H9 (cell line): ENCODE measurements at regions not wholly inside any gene's neighbourhood (a gene's known extent, or its start where the extent isn't known, plus 50 kb on each side); places are given as distances from the start of the nearest gene placed in this dataset.

Experiments
- DNase-seq: peaks from one replicate; pipeline ENCODE4 v3.0.0-alpha.2; 2017
- H2AFZ ChIP-seq: one replicate; pipeline ENCODE4 v1.6.1; 2013; ENCODE audit warnings: mild to moderate bottlenecking, low read length, control low read depth, moderate library complexity
- H2AK5ac ChIP-seq: 2 replicates; pipeline ENCODE4 v1.6.1; 2013; ENCODE audit warnings: low read length, control low read depth, mixed read lengths; ENCODE audit not compliant: insufficient read length
- H2BK120ac ChIP-seq: one replicate; pipeline ENCODE4 v1.6.1; 2013; ENCODE audit warnings: low read depth, mild to moderate bottlenecking, low read length, control low read depth, inconsistent platforms; ENCODE audit not compliant: poor library complexity, severe bottlenecking
- H2BK12ac ChIP-seq: 2 replicates; pipeline ENCODE4 v1.6.1; 2013; ENCODE audit warnings: low read length, control low read depth, mixed read lengths, low read depth; ENCODE audit not compliant: insufficient read length
- H2BK15ac ChIP-seq: 2 replicates; pipeline ENCODE4 v1.6.1; 2013; ENCODE audit warnings: low read depth, low read length, control low read depth
- H2BK20ac ChIP-seq: one replicate; pipeline ENCODE4 v1.6.1; 2013; ENCODE audit warnings: low read depth, mild to moderate bottlenecking, low read length, control low read depth, inconsistent platforms; ENCODE audit not compliant: poor library complexity, severe bottlenecking
- H2BK5ac ChIP-seq: 2 replicates; pipeline ENCODE4 v1.6.1; 2013; ENCODE audit warnings: low read length, control low read depth, mixed read lengths; ENCODE audit not compliant: insufficient read length
- H3K14ac ChIP-seq: 2 replicates; pipeline ENCODE4 v1.6.1; 2013; ENCODE audit warnings: low read length, control low read depth; ENCODE audit not compliant: insufficient read depth
- H3K18ac ChIP-seq: 2 replicates; pipeline ENCODE4 v1.6.1; 2013; ENCODE audit warnings: low read depth, mild to moderate bottlenecking, mixed read lengths, low read length, control low read depth; ENCODE audit not compliant: insufficient read length
- H3K23ac ChIP-seq: 2 replicates; pipeline ENCODE4 v1.6.1; 2013; ENCODE audit warnings: low read length, control low read depth, mixed read lengths, low read depth; ENCODE audit not compliant: insufficient read length
- H3K23me2 ChIP-seq: 2 replicates; pipeline ENCODE4 v1.6.1; 2013; ENCODE audit warnings: low read depth, mild to moderate bottlenecking, mixed read lengths, low read length, control low read depth; ENCODE audit not compliant: insufficient read length, poor library complexity, severe bottlenecking
- H3K27ac ChIP-seq: 2 replicates; pipeline ENCODE4 v1.5.1; 2013; ENCODE audit warnings: low read length, control low read depth, mixed read lengths, low read depth; ENCODE audit not compliant: insufficient read length
- H3K27me3 ChIP-seq: 2 replicates; pipeline ENCODE4 v1.6.1; 2013; ENCODE audit warnings: low read length, control low read depth, inconsistent platforms; ENCODE audit not compliant: insufficient read depth
- H3K4ac ChIP-seq: 2 replicates; pipeline ENCODE4 v1.6.1; 2013; ENCODE audit warnings: low read depth, mild to moderate bottlenecking, control low read depth, inconsistent platforms, low read length, moderate library complexity
- H3K4me1 ChIP-seq: 2 replicates; pipeline ENCODE4 v1.6.1; 2013; ENCODE audit warnings: low read length, control low read depth, inconsistent platforms; ENCODE audit not compliant: insufficient read depth
- H3K4me2 ChIP-seq: 2 replicates; pipeline ENCODE4 v1.6.1; 2013; ENCODE audit warnings: low read length, control low read depth, mixed read lengths; ENCODE audit not compliant: insufficient read length, insufficient read depth
- H3K56ac ChIP-seq: 2 replicates; pipeline ENCODE4 v1.6.1; 2013; ENCODE audit warnings: low read depth, mild to moderate bottlenecking, mixed read lengths, low read length, control low read depth; ENCODE audit not compliant: insufficient read length
- H3K79me1 ChIP-seq: 2 replicates; pipeline ENCODE4 v1.6.1; 2013; ENCODE audit warnings: low read depth, mild to moderate bottlenecking, moderate library complexity, low read length, control low read depth, inconsistent platforms; ENCODE audit not compliant: insufficient read depth, poor library complexity, severe bottlenecking
- H3K79me2 ChIP-seq: 2 replicates; pipeline ENCODE4 v1.6.1; 2013; ENCODE audit warnings: low read length, control low read depth, inconsistent platforms; ENCODE audit not compliant: insufficient read depth
- H3K9ac ChIP-seq: 2 replicates; pipeline ENCODE4 v1.6.1; 2013; ENCODE audit warnings: low read length, control low read depth, mixed read lengths; ENCODE audit not compliant: insufficient read length; ENCODE audit errors: extremely low read depth
- H3K9me3 ChIP-seq: one replicate; pipeline ENCODE4 v1.6.1; 2013; ENCODE audit warnings: low read depth, low read length, inconsistent platforms; ENCODE audit not compliant: control insufficient read depth
- H3T11ph ChIP-seq: one replicate; pipeline ENCODE4 v1.6.1; 2013; ENCODE audit warnings: mild to moderate bottlenecking, low read length, control low read depth, inconsistent platforms
- H4K20me1 ChIP-seq: one replicate; pipeline ENCODE4 v1.6.1; 2013; ENCODE audit not compliant: control insufficient read depth, insufficient read length, insufficient read depth
- H4K5ac ChIP-seq: 2 replicates; pipeline ENCODE4 v1.6.1; 2013; ENCODE audit warnings: low read depth, mild to moderate bottlenecking, mixed read lengths, low read length, control low read depth; ENCODE audit not compliant: insufficient read length
- H4K8ac ChIP-seq: replicated peaks from 2 replicates; pipeline ENCODE4 v1.6.1; 2013; ENCODE audit warnings: low read length, control low read depth, mixed read lengths, low read depth; ENCODE audit not compliant: insufficient read length
- H4K91ac ChIP-seq: 2 replicates; pipeline ENCODE4 v1.6.1; 2013; ENCODE audit warnings: low read depth, mild to moderate bottlenecking, moderate library complexity, mixed read lengths, low read length, control low read depth; ENCODE audit not compliant: insufficient read length
- H3K27ac Mint-ChIP-seq, 3 experiments: 2 replicates in 2 of 3; 3 replicates in 1 of 3; pipeline ENCODE4 v1.8.0; 2020 to 2021; ENCODE audit warnings: mixed read lengths in 3 of 3, mild to moderate bottlenecking in 1 of 3, moderate library complexity in 1 of 3
- H3K27me3 Mint-ChIP-seq: 2 replicates; pipeline ENCODE4 v1.8.0; 2021; ENCODE audit warnings: low read depth, mild to moderate bottlenecking, moderate library complexity, mixed read lengths
- H3K36me3 Mint-ChIP-seq, 3 experiments: 2 replicates in 2 of 3; 3 replicates in 1 of 3; pipeline ENCODE4 v1.8.0; 2020 to 2021; ENCODE audit warnings: low read depth in 3 of 3, mixed read lengths in 3 of 3; ENCODE audit not compliant: insufficient read depth in 1 of 3
- H3K4me1 Mint-ChIP-seq, 2 experiments: 2 replicates each; pipeline ENCODE4 v1.8.0; 2020; ENCODE audit warnings: mixed read lengths in 2 of 2
- H3K4me3 Mint-ChIP-seq, 2 experiments: 2 replicates in 1 of 2; 3 replicates in 1 of 2; pipeline ENCODE4 v1.8.0; 2020 to 2021; ENCODE audit warnings: mild to moderate bottlenecking in 2 of 2, mixed read lengths in 2 of 2, moderate library complexity in 1 of 2
- H3K9me3 Mint-ChIP-seq, 2 experiments: 2 replicates in 1 of 2; 3 replicates in 1 of 2; pipeline ENCODE4 v1.8.0; 2020; ENCODE audit warnings: mild to moderate bottlenecking in 2 of 2, mixed read lengths in 2 of 2, moderate library complexity in 1 of 2
- WGBS: extraction: QIAGEN DNeasy Blood & Tissue Kit; methylation state at CpG from one replicate; pipeline ENCODE4 v1.1.7; 2013; ENCODE audit warnings: missing lambda C conversion rate, low lambda C conversion rate, mixed read lengths; ENCODE audit not compliant: insufficient read length; ENCODE audit errors: extremely low coverage; 5-methylcytosine and 5-hydroxymethylcytosine counted together
- TF ChIP-seq, protein P1 (sequence below): fragments of 200-600 bp; sonication (generic); conservative IDR thresholded peaks from 3 replicates; pipeline ENCODE4 v1.8.0; 2021; ENCODE audit warnings: antibody characterized with exemption, mild to moderate bottlenecking

DNA sequence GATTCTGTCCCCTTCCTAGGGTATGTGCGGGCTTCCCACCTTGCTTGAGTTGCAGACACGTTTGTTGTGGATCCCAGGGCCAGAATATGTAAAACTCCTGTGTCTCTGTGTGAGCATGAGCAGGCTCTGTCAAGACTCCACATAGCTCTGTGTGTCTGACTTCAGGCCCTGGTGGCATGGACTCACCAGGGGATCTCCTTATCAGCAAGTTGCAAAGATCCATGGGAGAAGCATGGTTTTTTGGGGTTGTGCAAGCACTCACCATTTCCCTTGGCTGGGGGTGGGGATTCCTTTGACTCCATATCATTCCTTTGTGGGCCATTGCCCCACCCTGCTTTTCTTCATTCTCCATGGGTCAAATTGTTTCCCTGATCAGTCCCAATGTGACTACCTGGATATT is 205.6 kb downstream of the TUSC1 start:
- Mint-ChIP-seq H3K36me3 (peaks cover 17 to 50% (median 38%) of the 10 kb centered on the region in 3 experiments), H3K4me1 (no peaks in the 10 kb centered on the region), H3K27me3 (no peaks in the 10 kb centered on the region; the same call in 1 of the 2 replicates), H3K27ac (no peak overlapping the region), H3K4me3 (no peak overlapping the region), H3K9me3 (peaks cover 26 to 34% of the 10 kb centered on the region in 2 experiments)
- Histone ChIP-seq H3K18ac (no peak overlapping the region), H3K79me1 (no peaks in the 10 kb centered on the region), H3K23me2 (no peaks in the 10 kb centered on the region), H3K9ac (no peak overlapping the region), H3K14ac (no peak overlapping the region), H3K27ac (no peak overlapping the region), H3K4ac (no peak overlapping the region), H3K79me2 (no peaks in the 10 kb centered on the region), H3K56ac (no peak overlapping the region), H4K8ac (no peak overlapping the region), H4K5ac (no peak overlapping the region), H4K20me1 (no peaks in the 10 kb centered on the region), H3T11ph (no peak overlapping the region), H2BK5ac (no peak overlapping the region), H2BK20ac (no peak overlapping the region), H3K4me1 (no peaks in the 10 kb centered on the region), H3K9me3 (no peaks in the 10 kb centered on the region), H2AK5ac (no peak overlapping the region), H3K27me3 (no peaks in the 10 kb centered on the region), H2BK120ac (no peak overlapping the region), H2BK15ac (no peak overlapping the region), H3K23ac (no peak overlapping the region), H2BK12ac (no peak overlapping the region), H3K4me2 (no peak overlapping the region), H4K91ac (no peak overlapping the region), H2AFZ (no peak overlapping the region)
- TF ChIP-seq, protein P1, sequence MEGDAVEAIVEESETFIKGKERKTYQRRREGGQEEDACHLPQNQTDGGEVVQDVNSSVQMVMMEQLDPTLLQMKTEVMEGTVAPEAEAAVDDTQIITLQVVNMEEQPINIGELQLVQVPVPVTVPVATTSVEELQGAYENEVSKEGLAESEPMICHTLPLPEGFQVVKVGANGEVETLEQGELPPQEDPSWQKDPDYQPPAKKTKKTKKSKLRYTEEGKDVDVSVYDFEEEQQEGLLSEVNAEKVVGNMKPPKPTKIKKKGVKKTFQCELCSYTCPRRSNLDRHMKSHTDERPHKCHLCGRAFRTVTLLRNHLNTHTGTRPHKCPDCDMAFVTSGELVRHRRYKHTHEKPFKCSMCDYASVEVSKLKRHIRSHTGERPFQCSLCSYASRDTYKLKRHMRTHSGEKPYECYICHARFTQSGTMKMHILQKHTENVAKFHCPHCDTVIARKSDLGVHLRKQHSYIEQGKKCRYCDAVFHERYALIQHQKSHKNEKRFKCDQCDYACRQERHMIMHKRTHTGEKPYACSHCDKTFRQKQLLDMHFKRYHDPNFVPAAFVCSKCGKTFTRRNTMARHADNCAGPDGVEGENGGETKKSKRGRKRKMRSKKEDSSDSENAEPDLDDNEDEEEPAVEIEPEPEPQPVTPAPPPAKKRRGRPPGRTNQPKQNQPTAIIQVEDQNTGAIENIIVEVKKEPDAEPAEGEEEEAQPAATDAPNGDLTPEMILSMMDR: no peak
- DNase-seq: no peak
- no CpG with 5 or more reads among the region's 2 CpGs for WGBS
